ENCODE measurements at regions not wholly inside any gene's neighbourhood (a gene's known extent, or its start where the extent isn't known, plus 50 kb on each side); places are given as distances from the start of the nearest gene placed in this dataset.

DNA sequence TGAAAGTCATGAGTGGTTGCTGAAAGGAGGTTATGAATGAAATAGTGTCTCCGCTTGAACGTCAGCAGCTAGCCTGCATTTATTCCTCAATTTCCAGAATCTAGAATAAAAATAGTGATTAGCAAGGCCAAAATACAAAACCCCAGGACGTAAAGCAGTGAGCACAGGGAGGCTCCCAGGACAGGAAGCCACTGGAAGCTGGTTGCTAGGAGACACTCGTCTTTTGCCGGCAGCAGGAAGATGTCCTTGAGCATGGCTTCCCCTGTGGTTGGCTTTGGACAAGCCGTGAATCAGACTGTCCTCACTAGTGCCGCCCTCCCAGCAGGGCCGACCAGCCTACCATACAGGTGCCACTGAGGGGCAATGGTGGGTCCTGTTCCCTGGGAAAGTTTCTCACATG, 374.4 kb downstream of the MTX2 start:
- TF ChIP-seq PLRG1 (conservative IDR thresholded peaks at IDR 0.05): no peak
- TF ChIP-seq, protein P1, sequence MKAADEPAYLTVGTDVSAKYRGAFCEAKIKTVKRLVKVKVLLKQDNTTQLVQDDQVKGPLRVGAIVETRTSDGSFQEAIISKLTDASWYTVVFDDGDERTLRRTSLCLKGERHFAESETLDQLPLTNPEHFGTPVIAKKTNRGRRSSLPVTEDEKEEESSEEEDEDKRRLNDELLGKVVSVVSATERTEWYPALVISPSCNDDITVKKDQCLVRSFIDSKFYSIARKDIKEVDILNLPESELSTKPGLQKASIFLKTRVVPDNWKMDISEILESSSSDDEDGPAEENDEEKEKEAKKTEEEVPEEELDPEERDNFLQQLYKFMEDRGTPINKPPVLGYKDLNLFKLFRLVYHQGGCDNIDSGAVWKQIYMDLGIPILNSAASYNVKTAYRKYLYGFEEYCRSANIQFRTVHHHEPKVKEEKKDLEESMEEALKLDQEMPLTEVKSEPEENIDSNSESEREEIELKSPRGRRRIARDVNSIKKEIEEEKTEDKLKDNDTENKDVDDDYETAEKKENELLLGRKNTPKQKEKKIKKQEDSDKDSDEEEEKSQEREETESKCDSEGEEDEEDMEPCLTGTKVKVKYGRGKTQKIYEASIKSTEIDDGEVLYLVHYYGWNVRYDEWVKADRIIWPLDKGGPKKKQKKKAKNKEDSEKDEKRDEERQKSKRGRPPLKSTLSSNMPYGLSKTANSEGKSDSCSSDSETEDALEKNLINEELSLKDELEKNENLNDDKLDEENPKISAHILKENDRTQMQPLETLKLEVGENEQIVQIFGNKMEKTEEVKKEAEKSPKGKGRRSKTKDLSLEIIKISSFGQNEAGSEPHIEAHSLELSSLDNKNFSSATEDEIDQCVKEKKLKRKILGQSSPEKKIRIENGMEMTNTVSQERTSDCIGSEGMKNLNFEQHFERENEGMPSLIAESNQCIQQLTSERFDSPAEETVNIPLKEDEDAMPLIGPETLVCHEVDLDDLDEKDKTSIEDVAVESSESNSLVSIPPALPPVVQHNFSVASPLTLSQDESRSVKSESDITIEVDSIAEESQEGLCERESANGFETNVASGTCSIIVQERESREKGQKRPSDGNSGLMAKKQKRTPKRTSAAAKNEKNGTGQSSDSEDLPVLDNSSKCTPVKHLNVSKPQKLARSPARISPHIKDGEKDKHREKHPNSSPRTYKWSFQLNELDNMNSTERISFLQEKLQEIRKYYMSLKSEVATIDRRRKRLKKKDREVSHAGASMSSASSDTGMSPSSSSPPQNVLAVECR (CRISPR knock-in tag; IDR thresholded peaks at IDR 0.05; ENCODE audit: borderline replicate concordance): no peak
- no peak for TF ChIP-seq MTA1 (CRISPR knock-in tag; IDR thresholded peaks at IDR 0.05; ENCODE audit: borderline replicate concordance)
- TF ChIP-seq, protein P2, sequence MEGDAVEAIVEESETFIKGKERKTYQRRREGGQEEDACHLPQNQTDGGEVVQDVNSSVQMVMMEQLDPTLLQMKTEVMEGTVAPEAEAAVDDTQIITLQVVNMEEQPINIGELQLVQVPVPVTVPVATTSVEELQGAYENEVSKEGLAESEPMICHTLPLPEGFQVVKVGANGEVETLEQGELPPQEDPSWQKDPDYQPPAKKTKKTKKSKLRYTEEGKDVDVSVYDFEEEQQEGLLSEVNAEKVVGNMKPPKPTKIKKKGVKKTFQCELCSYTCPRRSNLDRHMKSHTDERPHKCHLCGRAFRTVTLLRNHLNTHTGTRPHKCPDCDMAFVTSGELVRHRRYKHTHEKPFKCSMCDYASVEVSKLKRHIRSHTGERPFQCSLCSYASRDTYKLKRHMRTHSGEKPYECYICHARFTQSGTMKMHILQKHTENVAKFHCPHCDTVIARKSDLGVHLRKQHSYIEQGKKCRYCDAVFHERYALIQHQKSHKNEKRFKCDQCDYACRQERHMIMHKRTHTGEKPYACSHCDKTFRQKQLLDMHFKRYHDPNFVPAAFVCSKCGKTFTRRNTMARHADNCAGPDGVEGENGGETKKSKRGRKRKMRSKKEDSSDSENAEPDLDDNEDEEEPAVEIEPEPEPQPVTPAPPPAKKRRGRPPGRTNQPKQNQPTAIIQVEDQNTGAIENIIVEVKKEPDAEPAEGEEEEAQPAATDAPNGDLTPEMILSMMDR (CRISPR knock-in tag; IDR thresholded peaks at IDR 0.05): no peak
- TF ChIP-seq SRF (IDR thresholded peaks at IDR 0.05; ENCODE audit: low read depth, low read length): no peak
- TF ChIP-seq POLR2A (IDR thresholded peaks at IDR 0.05; ENCODE audit: insufficient read depth in 1 of 2, low read depth in 2 of 2, low read length in 2 of 2): no peak
- no peak for TF ChIP-seq SIX1 (CRISPR knock-in tag; IDR thresholded peaks at IDR 0.05; ENCODE audit: borderline replicate concordance)
- no peak for TF ChIP-seq ATF7 (IDR thresholded peaks at IDR 0.05)
- TF ChIP-seq ATF7 (CRISPR knock-in tag; IDR thresholded peaks at IDR 0.05): no peak
- no peak for TF ChIP-seq ZNF839 (CRISPR knock-in tag; IDR thresholded peaks at IDR 0.05; ENCODE audit: borderline replicate concordance)
- TF ChIP-seq SP140L (CRISPR knock-in tag; IDR thresholded peaks at IDR 0.05; ENCODE audit: borderline replicate concordance): no peak
- TF ChIP-seq, protein P3, sequence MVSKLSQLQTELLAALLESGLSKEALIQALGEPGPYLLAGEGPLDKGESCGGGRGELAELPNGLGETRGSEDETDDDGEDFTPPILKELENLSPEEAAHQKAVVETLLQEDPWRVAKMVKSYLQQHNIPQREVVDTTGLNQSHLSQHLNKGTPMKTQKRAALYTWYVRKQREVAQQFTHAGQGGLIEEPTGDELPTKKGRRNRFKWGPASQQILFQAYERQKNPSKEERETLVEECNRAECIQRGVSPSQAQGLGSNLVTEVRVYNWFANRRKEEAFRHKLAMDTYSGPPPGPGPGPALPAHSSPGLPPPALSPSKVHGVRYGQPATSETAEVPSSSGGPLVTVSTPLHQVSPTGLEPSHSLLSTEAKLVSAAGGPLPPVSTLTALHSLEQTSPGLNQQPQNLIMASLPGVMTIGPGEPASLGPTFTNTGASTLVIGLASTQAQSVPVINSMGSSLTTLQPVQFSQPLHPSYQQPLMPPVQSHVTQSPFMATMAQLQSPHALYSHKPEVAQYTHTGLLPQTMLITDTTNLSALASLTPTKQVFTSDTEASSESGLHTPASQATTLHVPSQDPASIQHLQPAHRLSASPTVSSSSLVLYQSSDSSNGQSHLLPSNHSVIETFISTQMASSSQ (IDR thresholded peaks at IDR 0.05; ENCODE audit: low read depth): no peak
- TF ChIP-seq, protein P3 (CRISPR knock-in tag; IDR thresholded peaks at IDR 0.05; ENCODE audit: borderline replicate concordance): no peak

All from HepG2 (cell line).